Liver (tissue), 8 donors: ENCODE measurements at regions not wholly inside any gene's neighbourhood (a gene's known extent, or its start where the extent isn't known, plus 50 kb on each side); places are given as distances from the start of the nearest gene placed in this dataset.

Experiments
- DNase-seq: peaks from one replicate; pipeline ENCODE4 v3.0.0-alpha.2; 2017; ENCODE audit warnings: low spot score
- H3K27ac ChIP-seq, 2 donors: one replicate each; pipeline ENCODE4 v1.7.0; 2013; ENCODE audit warnings: inconsistent platforms in 2 of 2, low read length in 2 of 2, control low read depth in 1 of 2, low read depth in 1 of 2, mild to moderate bottlenecking in 1 of 2
- H3K27me3 ChIP-seq, 4 donors: one replicate each; pipeline versions ENCODE4 v1.6.1 to v1.7.0; 2013; ENCODE audit warnings: low read length in 3 of 4, inconsistent platforms in 1 of 4, mild to moderate bottlenecking in 1 of 4, moderate library complexity in 1 of 4; ENCODE audit not compliant: control insufficient read depth in 4 of 4, insufficient read depth in 4 of 4
- H3K36me3 ChIP-seq, 4 donors: one replicate each; pipeline versions ENCODE4 v1.6.1 to v1.7.0; 2013; ENCODE audit warnings: low read length in 3 of 4, mild to moderate bottlenecking in 3 of 4, low read depth in 1 of 4, moderate library complexity in 1 of 4; ENCODE audit not compliant: control insufficient read depth in 4 of 4, insufficient read depth in 3 of 4
- H3K4me1 ChIP-seq, 4 donors: one replicate each; pipeline versions ENCODE4 v1.6.1 to v1.7.0; 2013; ENCODE audit warnings: low read length in 3 of 4, mild to moderate bottlenecking in 3 of 4, moderate library complexity in 1 of 4; ENCODE audit not compliant: control insufficient read depth in 4 of 4, insufficient read depth in 4 of 4
- H3K4me3 ChIP-seq, 3 donors: one replicate each; pipeline versions ENCODE4 v1.6.1 to v1.7.0; 2013; ENCODE audit warnings: low read length in 3 of 3, control low read depth in 1 of 3, low read depth in 1 of 3, mild to moderate bottlenecking in 1 of 3
- H3K9ac ChIP-seq, 2 donors: one replicate each; pipeline ENCODE4 v1.7.0; 2013; ENCODE audit warnings: low read length in 2 of 2, mild to moderate bottlenecking in 2 of 2, moderate library complexity in 2 of 2, control low read depth in 1 of 2, low read depth in 1 of 2
- H3K9me3 ChIP-seq, 4 donors: one replicate each; pipeline versions ENCODE4 v1.6.1 to v1.7.0; 2013; ENCODE audit warnings: low read length in 3 of 4; ENCODE audit not compliant: control insufficient read depth in 4 of 4
- EGR1 ChIP-seq, 2 donors: IDR thresholded peaks; 2 replicates each; pipeline ENCODE4 v1.6.1; 2016 to 2018; ENCODE audit warnings: antibody characterized with exemption in 2 of 2, low read depth in 2 of 2
- FOXA1 ChIP-seq: IDR thresholded peaks from 2 replicates; pipeline ENCODE4 v1.6.1; 2016; ENCODE audit warnings: antibody characterized with exemption
- FOXA2 ChIP-seq: IDR thresholded peaks from 2 replicates; pipeline ENCODE4 v1.6.1; 2016; ENCODE audit warnings: antibody characterized with exemption
- HNF4A ChIP-seq, 2 donors: conservative IDR thresholded peaks; 2 replicates each; pipeline ENCODE4 v1.6.1; 2016; ENCODE audit warnings: antibody characterized with exemption in 2 of 2, mild to moderate bottlenecking in 2 of 2
- HNF4G ChIP-seq: IDR thresholded peaks from 2 replicates; pipeline ENCODE4 v1.6.1; 2016; ENCODE audit warnings: antibody characterized with exemption
- RAD21 ChIP-seq, 2 donors: IDR thresholded peaks; 2 replicates each; pipeline ENCODE4 v1.6.1; 2016; ENCODE audit warnings: antibody characterized with exemption in 2 of 2, mild to moderate bottlenecking in 2 of 2
- RXRA ChIP-seq, 2 donors: IDR thresholded peaks; 2 replicates each; pipeline ENCODE4 v1.6.1; 2017 to 2018; ENCODE audit warnings: antibody characterized with exemption in 2 of 2, mild to moderate bottlenecking in 1 of 2
- TAF1 ChIP-seq: conservative IDR thresholded peaks from 2 replicates; pipeline ENCODE4 v1.6.1; 2016; ENCODE audit warnings: antibody characterized with exemption, mild to moderate bottlenecking
- YY1 ChIP-seq: IDR thresholded peaks from 2 replicates; pipeline ENCODE4 v1.6.1; 2016; ENCODE audit warnings: antibody characterized with exemption, mild to moderate bottlenecking
- WGBS: extraction: QIAGEN DNeasy Blood & Tissue Kit; methylation state at CpG from one replicate; pipeline ENCODE4 v1.1.7; 2013; 5-methylcytosine and 5-hydroxymethylcytosine counted together
- TF ChIP-seq, protein P1 (sequence below): IDR thresholded peaks from 2 replicates; pipeline ENCODE4 v1.6.1; 2016; ENCODE audit warnings: antibody characterized with exemption
- TF ChIP-seq, protein P2 (sequence below): fragments of 150-350 bp; IDR thresholded peaks from 2 replicates; pipeline ENCODE4 v1.5.1; 2017; ENCODE audit warnings: improper control_type of control experiment, low read depth, low read length; ENCODE audit not compliant: missing input control
- TF ChIP-seq, protein P3 (sequence below): IDR thresholded peaks from 2 replicates; pipeline ENCODE4 v1.6.1; 2016; ENCODE audit warnings: antibody characterized with exemption
- TF ChIP-seq, protein P4 (sequence below): IDR thresholded peaks from 2 replicates; pipeline ENCODE4 v1.6.1; 2016; ENCODE audit warnings: antibody characterized with exemption
- TF ChIP-seq, protein P5 (sequence below): IDR thresholded peaks from 2 replicates; pipeline ENCODE4 v1.6.1; 2016; ENCODE audit warnings: antibody characterized with exemption, mild to moderate bottlenecking
- donor health status: healthy.
- donor health status: healthy.
- donor health status: healthy.
- donor health status: healthy.
- donor health status: healthy.

DNA sequence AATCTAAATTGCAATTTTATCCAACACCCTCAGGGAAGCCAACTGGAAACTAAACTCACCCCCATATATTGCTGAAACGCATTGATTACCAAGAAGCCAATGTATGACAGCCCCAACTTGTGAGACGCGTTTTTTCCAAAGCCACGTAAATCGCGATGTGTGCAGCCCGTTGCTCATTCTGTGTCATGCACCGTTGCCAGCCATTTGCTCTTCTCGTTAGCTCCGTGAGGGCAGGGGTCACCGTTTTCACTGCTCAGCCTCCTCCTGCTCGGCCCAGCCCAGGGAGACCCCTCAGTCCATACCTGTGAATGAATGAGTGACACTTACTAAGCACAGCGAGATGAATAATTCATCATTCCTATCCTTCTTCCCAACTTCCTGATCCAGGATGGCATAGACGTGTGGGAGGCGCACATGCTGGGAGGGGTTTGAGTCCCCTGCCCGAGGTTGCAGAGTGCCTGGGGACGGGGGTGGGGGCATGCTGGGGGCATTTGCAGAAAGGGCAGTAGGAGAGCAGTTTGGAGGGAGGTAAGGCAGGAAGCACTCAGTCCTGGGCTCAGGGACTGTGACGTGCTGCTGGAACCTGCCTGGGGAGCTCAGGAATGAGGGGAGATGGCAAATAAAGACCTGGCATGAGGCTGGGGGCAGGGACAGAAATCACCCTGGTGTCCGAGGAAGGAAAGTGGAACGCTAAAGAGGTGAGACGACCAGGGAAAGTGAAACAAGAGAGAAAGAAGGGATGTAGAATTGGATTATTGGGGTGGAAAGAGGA lies 104.2 kb upstream of the SDK1 start:
- WGBS = 82% methylated on average over 21 of the region's 21 CpGs
- Histone ChIP-seq H3K27ac (no peak overlapping the region), H3K4me3 (no peak overlapping the region), H3K27me3 (no peaks in the 10 kb centered on the region), H3K9ac (no peak overlapping the region), H3K9me3 (peaks cover 0 to 5% (median 0%) of the 10 kb centered on the region in 4 donors), H3K4me1 (no peaks in the 10 kb centered on the region), H3K36me3 (no peaks in the 10 kb centered on the region)
- TF ChIP-seq, protein P1, sequence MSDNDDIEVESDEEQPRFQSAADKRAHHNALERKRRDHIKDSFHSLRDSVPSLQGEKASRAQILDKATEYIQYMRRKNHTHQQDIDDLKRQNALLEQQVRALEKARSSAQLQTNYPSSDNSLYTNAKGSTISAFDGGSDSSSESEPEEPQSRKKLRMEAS = no peak
- TF ChIP-seq EGR1 (IDR thresholded peaks at IDR 0.05; ENCODE audit: low read depth in 2 of 2) (no peak), HNF4A (conservative IDR thresholded peaks at IDR 0.05) (no peak), RXRA (IDR thresholded peaks at IDR 0.05) (no peak), FOXA2 (no peak), FOXA1 (no peak), RAD21 (IDR thresholded peaks at IDR 0.05) (no peak), HNF4G (no peak), YY1 (no peak)
- TF ChIP-seq, protein P2, sequence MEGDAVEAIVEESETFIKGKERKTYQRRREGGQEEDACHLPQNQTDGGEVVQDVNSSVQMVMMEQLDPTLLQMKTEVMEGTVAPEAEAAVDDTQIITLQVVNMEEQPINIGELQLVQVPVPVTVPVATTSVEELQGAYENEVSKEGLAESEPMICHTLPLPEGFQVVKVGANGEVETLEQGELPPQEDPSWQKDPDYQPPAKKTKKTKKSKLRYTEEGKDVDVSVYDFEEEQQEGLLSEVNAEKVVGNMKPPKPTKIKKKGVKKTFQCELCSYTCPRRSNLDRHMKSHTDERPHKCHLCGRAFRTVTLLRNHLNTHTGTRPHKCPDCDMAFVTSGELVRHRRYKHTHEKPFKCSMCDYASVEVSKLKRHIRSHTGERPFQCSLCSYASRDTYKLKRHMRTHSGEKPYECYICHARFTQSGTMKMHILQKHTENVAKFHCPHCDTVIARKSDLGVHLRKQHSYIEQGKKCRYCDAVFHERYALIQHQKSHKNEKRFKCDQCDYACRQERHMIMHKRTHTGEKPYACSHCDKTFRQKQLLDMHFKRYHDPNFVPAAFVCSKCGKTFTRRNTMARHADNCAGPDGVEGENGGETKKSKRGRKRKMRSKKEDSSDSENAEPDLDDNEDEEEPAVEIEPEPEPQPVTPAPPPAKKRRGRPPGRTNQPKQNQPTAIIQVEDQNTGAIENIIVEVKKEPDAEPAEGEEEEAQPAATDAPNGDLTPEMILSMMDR = no peak
- TF ChIP-seq, protein P3, sequence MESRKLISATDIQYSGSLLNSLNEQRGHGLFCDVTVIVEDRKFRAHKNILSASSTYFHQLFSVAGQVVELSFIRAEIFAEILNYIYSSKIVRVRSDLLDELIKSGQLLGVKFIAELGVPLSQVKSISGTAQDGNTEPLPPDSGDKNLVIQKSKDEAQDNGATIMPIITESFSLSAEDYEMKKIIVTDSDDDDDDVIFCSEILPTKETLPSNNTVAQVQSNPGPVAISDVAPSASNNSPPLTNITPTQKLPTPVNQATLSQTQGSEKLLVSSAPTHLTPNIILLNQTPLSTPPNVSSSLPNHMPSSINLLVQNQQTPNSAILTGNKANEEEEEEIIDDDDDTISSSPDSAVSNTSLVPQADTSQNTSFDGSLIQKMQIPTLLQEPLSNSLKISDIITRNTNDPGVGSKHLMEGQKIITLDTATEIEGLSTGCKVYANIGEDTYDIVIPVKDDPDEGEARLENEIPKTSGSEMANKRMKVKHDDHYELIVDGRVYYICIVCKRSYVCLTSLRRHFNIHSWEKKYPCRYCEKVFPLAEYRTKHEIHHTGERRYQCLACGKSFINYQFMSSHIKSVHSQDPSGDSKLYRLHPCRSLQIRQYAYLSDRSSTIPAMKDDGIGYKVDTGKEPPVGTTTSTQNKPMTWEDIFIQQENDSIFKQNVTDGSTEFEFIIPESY = no peak
- TF ChIP-seq, protein P4, sequence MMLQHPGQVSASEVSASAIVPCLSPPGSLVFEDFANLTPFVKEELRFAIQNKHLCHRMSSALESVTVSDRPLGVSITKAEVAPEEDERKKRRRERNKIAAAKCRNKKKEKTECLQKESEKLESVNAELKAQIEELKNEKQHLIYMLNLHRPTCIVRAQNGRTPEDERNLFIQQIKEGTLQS = no peak
- TF ChIP-seq, protein P5, sequence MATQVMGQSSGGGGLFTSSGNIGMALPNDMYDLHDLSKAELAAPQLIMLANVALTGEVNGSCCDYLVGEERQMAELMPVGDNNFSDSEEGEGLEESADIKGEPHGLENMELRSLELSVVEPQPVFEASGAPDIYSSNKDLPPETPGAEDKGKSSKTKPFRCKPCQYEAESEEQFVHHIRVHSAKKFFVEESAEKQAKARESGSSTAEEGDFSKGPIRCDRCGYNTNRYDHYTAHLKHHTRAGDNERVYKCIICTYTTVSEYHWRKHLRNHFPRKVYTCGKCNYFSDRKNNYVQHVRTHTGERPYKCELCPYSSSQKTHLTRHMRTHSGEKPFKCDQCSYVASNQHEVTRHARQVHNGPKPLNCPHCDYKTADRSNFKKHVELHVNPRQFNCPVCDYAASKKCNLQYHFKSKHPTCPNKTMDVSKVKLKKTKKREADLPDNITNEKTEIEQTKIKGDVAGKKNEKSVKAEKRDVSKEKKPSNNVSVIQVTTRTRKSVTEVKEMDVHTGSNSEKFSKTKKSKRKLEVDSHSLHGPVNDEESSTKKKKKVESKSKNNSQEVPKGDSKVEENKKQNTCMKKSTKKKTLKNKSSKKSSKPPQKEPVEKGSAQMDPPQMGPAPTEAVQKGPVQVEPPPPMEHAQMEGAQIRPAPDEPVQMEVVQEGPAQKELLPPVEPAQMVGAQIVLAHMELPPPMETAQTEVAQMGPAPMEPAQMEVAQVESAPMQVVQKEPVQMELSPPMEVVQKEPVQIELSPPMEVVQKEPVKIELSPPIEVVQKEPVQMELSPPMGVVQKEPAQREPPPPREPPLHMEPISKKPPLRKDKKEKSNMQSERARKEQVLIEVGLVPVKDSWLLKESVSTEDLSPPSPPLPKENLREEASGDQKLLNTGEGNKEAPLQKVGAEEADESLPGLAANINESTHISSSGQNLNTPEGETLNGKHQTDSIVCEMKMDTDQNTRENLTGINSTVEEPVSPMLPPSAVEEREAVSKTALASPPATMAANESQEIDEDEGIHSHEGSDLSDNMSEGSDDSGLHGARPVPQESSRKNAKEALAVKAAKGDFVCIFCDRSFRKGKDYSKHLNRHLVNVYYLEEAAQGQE = no peak
- no peak for DNase-seq

DNA sequence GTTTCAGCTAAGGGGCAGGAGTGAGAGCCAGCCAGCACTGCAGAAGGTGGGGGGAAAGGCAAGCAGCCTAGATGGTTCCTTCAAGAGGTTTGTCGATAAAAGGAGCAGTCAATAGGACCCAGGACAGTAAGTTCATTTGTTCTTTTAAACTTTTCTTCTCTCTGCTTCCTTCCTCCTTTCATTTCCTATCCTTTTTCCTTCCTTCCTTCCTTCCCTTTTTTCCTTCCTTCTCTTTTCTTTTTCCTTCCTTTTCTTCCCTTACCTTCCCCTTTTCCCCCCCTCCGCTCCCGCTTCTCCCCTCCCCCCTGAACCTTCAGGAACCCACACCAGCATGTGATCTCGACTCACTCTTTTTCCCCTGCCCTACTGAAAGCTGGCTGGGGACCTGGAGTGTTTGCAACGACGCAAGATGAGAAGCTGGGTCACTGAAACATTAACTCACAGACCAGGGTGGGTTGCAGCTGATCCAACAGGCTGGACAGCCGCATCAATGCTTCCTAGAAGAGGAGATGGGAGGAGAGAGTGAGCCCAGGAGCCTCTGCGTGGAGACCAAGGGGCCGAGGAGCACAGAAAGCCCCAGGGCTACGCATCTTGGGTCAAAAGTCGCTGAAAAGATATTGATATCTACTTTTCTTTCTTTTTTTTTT lies 103.4 kb upstream of the SDK1 start:
- WGBS = 56% methylated on average over 11 of the region's 11 CpGs

More for the DNA sequence above, 103.4 kb upstream of the SDK1 start:
- no peak for TF ChIP-seq RXRA (IDR thresholded peaks at IDR 0.05)
- no peak for TF ChIP-seq YY1
- no peak for TF ChIP-seq EGR1 (IDR thresholded peaks at IDR 0.05; ENCODE audit: low read depth in 2 of 2)
- no peak for TF ChIP-seq HNF4G
- no peak for TF ChIP-seq TAF1
- TF ChIP-seq HNF4A (conservative IDR thresholded peaks at IDR 0.05) = no peak
- no peak for TF ChIP-seq RAD21 (IDR thresholded peaks at IDR 0.05)
- TF ChIP-seq, protein P1 = no peak
- peaks cover 0 to 5% (median 0%) of the 10 kb centered on the region in 4 donors for H3K9me3 ChIP-seq
- H3K4me3 ChIP-seq = no peak overlapping the region
- no peaks in the 10 kb centered on the region for H3K27me3 ChIP-seq
- DNase-seq = no peak
- no peaks in the 10 kb centered on the region for H3K36me3 ChIP-seq
- H3K4me1 ChIP-seq = no peaks in the 10 kb centered on the region
- H3K27ac ChIP-seq = no peak overlapping the region
- no peak overlapping the region for H3K9ac ChIP-seq
